K562 (cell line): ENCODE measurements at regions not wholly inside any gene's neighbourhood (a gene's known extent, or its start where the extent isn't known, plus 50 kb on each side); places are given as distances from the start of the nearest gene placed in this dataset.

Experiments used
- ATAC-seq: fragments of 200-7000 bp; cut with Tn5 transposase; 3 replicates; pipeline ENCODE4 v1.9.1; 2020; ENCODE audit warnings: moderate library complexity
- BruUV-seq: library from RNA; stranded (reverse); fragments of 400-500 nt; replicated peaks from 2 replicates; lab custom pipeline; 2021; lab: Mats Ljungman, UMichigan
- CTCF ChIA-PET: fragments of 300-600 bp; formaldehyde crosslinking; extraction: SDS; loops from one replicate; lab custom pipeline; 2021; ENCODE audit warnings: low intra/inter-chr PET ratio; lab: Yijun Ruan, JAX
- POLR2A ChIA-PET: fragments of 300-600, 350-650 bp; sonication (Branson Sonifier 250); formaldehyde crosslinking; extraction: SDS; loops from one replicate; lab custom pipeline; 2021; ENCODE audit warnings: antibody characterized with exemption, inconsistent platforms; lab: Yijun Ruan, JAX
- DNase-seq, 4 experiments: peaks; one replicate each; pipeline versions ENCODE4 v3.0.0 to v3.0.0-alpha.2; 2011 to 2018; ENCODE audit warnings: low spot score in 3 of 4, mixed read lengths in 3 of 4; ENCODE audit errors: extremely low read depth in 1 of 4
- FAIRE-seq: peaks from 2 replicates; lab custom pipeline; 2011; peaks lifted over from hg19 to GRCh38; lab: Jason Lieb, UNC
- H2AFZ ChIP-seq: 2 replicates; pipeline ENCODE4 v1.6.0; 2011; ENCODE audit warnings: low read depth, low read length, control low read depth, inconsistent platforms
- H3K27ac ChIP-seq: fragments of 200-600 bp; 3 replicates; pipeline ENCODE4 v1.8.0; 2011; ENCODE audit warnings: low read depth, mild to moderate bottlenecking, control low read depth, inconsistent platforms, low read length, moderate library complexity, mixed read lengths; ENCODE audit errors: extremely low read depth
- H3K27me3 ChIP-seq, 2 experiments: fragments of 300-600 bp in 1 of 2; 2 replicates in 1 of 2; 3 replicates in 1 of 2; pipeline versions ENCODE4 v1.6.0 to v1.8.0; 2011; ENCODE audit warnings: inconsistent platforms in 2 of 2, low read length in 2 of 2, mild to moderate bottlenecking in 1 of 2, mixed read lengths in 1 of 2, moderate library complexity in 1 of 2; ENCODE audit not compliant: control insufficient read depth in 2 of 2, insufficient read depth in 2 of 2
- H3K36me3 ChIP-seq: fragments of 300-600 bp; 3 replicates; pipeline ENCODE4 v1.8.0; 2011; ENCODE audit warnings: mild to moderate bottlenecking, low read length, inconsistent platforms; ENCODE audit not compliant: control insufficient read depth, insufficient read depth
- H3K4me1 ChIP-seq, 2 experiments: fragments of 200-600 bp in 1 of 2; replicated peaks in 1 of 2; 2 replicates in 1 of 2; 3 replicates in 1 of 2; pipeline versions ENCODE4 v1.5.1 to v1.8.0; 2011; ENCODE audit warnings: inconsistent platforms in 2 of 2, low read length in 2 of 2, mild to moderate bottlenecking in 1 of 2, mixed read lengths in 1 of 2, moderate library complexity in 1 of 2; ENCODE audit not compliant: control insufficient read depth in 2 of 2, insufficient read depth in 2 of 2
- H3K4me2 ChIP-seq: 2 replicates; pipeline ENCODE4 v1.6.1; 2011; ENCODE audit warnings: low read length, control low read depth, inconsistent platforms, mixed read lengths; ENCODE audit not compliant: insufficient read depth
- H3K4me3 ChIP-seq: fragments of 200-600 bp; sonication (generic), shearing (Covaris generic); 2 replicates; pipeline ENCODE4 v1.5.1; 2016; ENCODE audit warnings: control low read depth, inconsistent platforms
- H3K79me2 ChIP-seq: fragments of 200-600 bp; 3 replicates; pipeline ENCODE4 v1.8.0; 2011; ENCODE audit warnings: low read length, inconsistent platforms; ENCODE audit not compliant: control insufficient read depth, insufficient read depth
- H3K9ac ChIP-seq, 2 experiments: 2 replicates each; pipeline versions ENCODE4 v1.6.0 to v1.6.1; 2011; ENCODE audit warnings: low read depth in 2 of 2, low read length in 2 of 2, control low read depth in 1 of 2, inconsistent platforms in 1 of 2, mild to moderate bottlenecking in 1 of 2, mixed read lengths in 1 of 2; ENCODE audit not compliant: insufficient read depth in 1 of 2
- H3K9me1 ChIP-seq: one replicate; pipeline ENCODE4 v1.6.0; 2011; ENCODE audit warnings: inconsistent platforms, mild to moderate bottlenecking, low read length, moderate library complexity; ENCODE audit not compliant: control insufficient read depth, insufficient read depth
- H3K9me3 ChIP-seq: replicated peaks from 2 replicates; pipeline ENCODE4 v1.5.1; 2011; ENCODE audit warnings: low read depth, low read length, inconsistent platforms; ENCODE audit not compliant: control insufficient read depth, insufficient read depth
- H4K20me1 ChIP-seq: replicated peaks from 2 replicates; pipeline ENCODE4 v1.6.1; 2011; ENCODE audit warnings: low read length, inconsistent platforms, mixed read lengths; ENCODE audit not compliant: control insufficient read depth, insufficient read depth
- BCL6 ChIP-seq: fragments of 250-450 bp; sonication (Bioruptor Pico); IDR thresholded peaks from 2 replicates; pipeline ENCODE4 v1.4.0; 2020
- CEBPG ChIP-seq, 3 experiments: fragments of 200-800 bp in 1 of 3; sonication (Bioruptor generic) in 1 of 3; sonication (generic) in 1 of 3; formaldehyde crosslinking in 1 of 3; IDR thresholded peaks in 2 of 3; conservative IDR thresholded peaks in 1 of 3; 2 replicates each; pipeline versions ENCODE4 v1.6.1 to v1.8.0; 2016 to 2022; ENCODE audit warnings: missing compliant biosample characterization in 2 of 3, missing genetic modification characterization in 2 of 3, mild to moderate bottlenecking in 1 of 3, missing genetic modification reagents in 1 of 3
- EHMT2 ChIP-seq: fragments of 450-650 bp; IDR thresholded peaks from 2 replicates; pipeline ENCODE4 v1.6.1; 2018; ENCODE audit warnings: antibody characterized with exemption
- FOXA3 ChIP-seq, 2 experiments: fragments of 450-650 bp in 1 of 2; sonication (generic) in 1 of 2; formaldehyde crosslinking; IDR thresholded peaks in 1 of 2; conservative IDR thresholded peaks in 1 of 2; 2 replicates each; pipeline versions ENCODE4 v1.4.0 to v1.8.0; 2020 to 2022; ENCODE audit warnings: mild to moderate bottlenecking in 2 of 2, missing genetic modification reagents in 1 of 2
- FOXK2 ChIP-seq, 2 experiments: fragments of 450-650 bp; IDR thresholded peaks in 1 of 2; conservative IDR thresholded peaks in 1 of 2; 2 replicates each; pipeline ENCODE4 v1.6.1; 2016; ENCODE audit warnings: low read depth in 2 of 2, mild to moderate bottlenecking in 1 of 2
- HMG20B ChIP-seq: fragments of 250-450 bp; sonication (Bioruptor Pico); IDR thresholded peaks from 2 replicates; pipeline ENCODE4 v1.5.0; 2021; ENCODE audit warnings: mild to moderate bottlenecking
- ID3 ChIP-seq, 2 experiments: fragments of 250-450 bp in 1 of 2; fragments of 450-650 bp in 1 of 2; sonication (Bioruptor Pico) in 1 of 2; IDR thresholded peaks; 2 replicates each; pipeline versions ENCODE4 v1.6.1 to v1.8.0; 2016 to 2021; ENCODE audit warnings: mild to moderate bottlenecking in 2 of 2, moderate library complexity in 2 of 2, missing compliant biosample characterization in 1 of 2, missing genetic modification characterization in 1 of 2
- MIER1 ChIP-seq: fragments of 450-650 bp; IDR thresholded peaks from 2 replicates; pipeline ENCODE4 v1.6.1; 2016; ENCODE audit warnings: antibody characterized with exemption, mild to moderate bottlenecking, low read depth
- PCBP2 ChIP-seq: fragments of 200-400 bp; formaldehyde crosslinking; IDR thresholded peaks from 2 replicates; pipeline ENCODE4 v1.6.1; 2018; ENCODE audit warnings: low read length, low read depth, mild to moderate bottlenecking, moderate library complexity; ENCODE audit not compliant: poor library complexity, severe bottlenecking
- PHF8 ChIP-seq: fragments of 200-600 bp; sonication (generic); IDR thresholded peaks from 2 replicates; pipeline ENCODE4 v1.6.1; 2012; ENCODE audit warnings: mixed run types, mild to moderate bottlenecking, inconsistent platforms, low read length, moderate library complexity, borderline replicate concordance
- SP1 ChIP-seq: sonication (generic); formaldehyde crosslinking; IDR thresholded peaks from 2 replicates; pipeline ENCODE4 v1.8.1; 2022; ENCODE audit warnings: mild to moderate bottlenecking, missing genetic modification reagents
- ZKSCAN1 ChIP-seq: fragments of 150-350 bp; IDR thresholded peaks from 2 replicates; pipeline ENCODE4 v1.6.1; 2016; ENCODE audit warnings: low read depth, low read length
- ZNF3 ChIP-seq: fragments of 250-450 bp; sonication (Bioruptor Pico); IDR thresholded peaks from 2 replicates; pipeline ENCODE4 v1.5.0; 2021; ENCODE audit warnings: mild to moderate bottlenecking, moderate library complexity
- ZNF551 ChIP-seq: fragments of 250-450 bp; sonication (Bioruptor Pico); IDR thresholded peaks from 2 replicates; pipeline ENCODE4 v1.5.0; 2021; ENCODE audit warnings: mild to moderate bottlenecking, moderate library complexity
- in situ Hi-C: fragments of 300-500 bp; cut with MboI; formaldehyde crosslinking; loops from 4 replicates; pipeline ENCODE4 v1.15.0; 2018; ENCODE audit warnings: inconsistent platforms, mixed read lengths
- intact Hi-C: fragments of 100-400 bp; cut with micrococcal nuclease; formaldehyde crosslinking; loops from 2 replicates; pipeline ENCODE4 v1.14.2; 2022
- TF ChIP-seq, protein P1 (sequence below): fragments of 450-650 bp; formaldehyde crosslinking; conservative IDR thresholded peaks from 2 replicates; pipeline ENCODE4 v1.4.0; 2022; ENCODE audit warnings: mild to moderate bottlenecking, missing genetic modification characterization
- TF ChIP-seq, protein P2 (sequence below): IDR thresholded peaks from 2 replicates; pipeline ENCODE4 v1.6.1; 2016; ENCODE audit warnings: missing genetic modification characterization, missing compliant biosample characterization

GRCh38 chr2:88873620-88874019 lies 182.1 kb downstream of the RPIA start:
- Histone ChIP-seq H3K27me3 (no peaks in the 10 kb centered on the region), H3K9me1 (no peaks in the 10 kb centered on the region), H3K4me2 (no peak overlapping the region), H3K36me3 (no peaks in the 10 kb centered on the region), H3K9me3 (no peaks in the 10 kb centered on the region), H4K20me1 (no peaks in the 10 kb centered on the region), H3K79me2 (no peaks in the 10 kb centered on the region), H3K4me3 (no peak overlapping the region), H3K4me1 (no peaks in the 10 kb centered on the region), H3K27ac (no peak overlapping the region), H2AFZ (no peak overlapping the region), H3K9ac (no peak overlapping the region)
- TF ChIP-seq, protein P1, sequence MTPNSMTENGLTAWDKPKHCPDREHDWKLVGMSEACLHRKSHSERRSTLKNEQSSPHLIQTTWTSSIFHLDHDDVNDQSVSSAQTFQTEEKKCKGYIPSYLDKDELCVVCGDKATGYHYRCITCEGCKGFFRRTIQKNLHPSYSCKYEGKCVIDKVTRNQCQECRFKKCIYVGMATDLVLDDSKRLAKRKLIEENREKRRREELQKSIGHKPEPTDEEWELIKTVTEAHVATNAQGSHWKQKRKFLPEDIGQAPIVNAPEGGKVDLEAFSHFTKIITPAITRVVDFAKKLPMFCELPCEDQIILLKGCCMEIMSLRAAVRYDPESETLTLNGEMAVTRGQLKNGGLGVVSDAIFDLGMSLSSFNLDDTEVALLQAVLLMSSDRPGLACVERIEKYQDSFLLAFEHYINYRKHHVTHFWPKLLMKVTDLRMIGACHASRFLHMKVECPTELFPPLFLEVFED (CRISPR knock-in tag), result no peak
- TF ChIP-seq SP1 (no peak), EHMT2 (no peak), FOXK2 (conservative IDR thresholded peaks at IDR 0.05 in 1 of 2, IDR thresholded peaks at IDR 0.05 in 1 of 2; ENCODE audit: low read depth in 2 of 2) (no peak), CEBPG (CRISPR knock-in tag; IDR thresholded peaks at IDR 0.05) (no peak), CEBPG (tag; conservative IDR thresholded peaks at IDR 0.05 in 1 of 2, IDR thresholded peaks at IDR 0.05 in 1 of 2) (no peak), PCBP2 (no peak), ZKSCAN1 (no peak), ZNF3 (CRISPR knock-in tag) (no peak), BCL6 (no peak), HMG20B (CRISPR knock-in tag) (no peak), PHF8 (no peak), ZNF551 (CRISPR knock-in tag) (no peak), FOXA3 (CRISPR knock-in tag; conservative IDR thresholded peaks at IDR 0.05 in 1 of 2, IDR thresholded peaks at IDR 0.05 in 1 of 2) (no peak), MIER1 (no peak), ID3 (CRISPR knock-in tag; IDR thresholded peaks at IDR 0.05) (no peak), ID3 (tag; IDR thresholded peaks at IDR 0.05) (no peak)
- TF ChIP-seq, protein P2, sequence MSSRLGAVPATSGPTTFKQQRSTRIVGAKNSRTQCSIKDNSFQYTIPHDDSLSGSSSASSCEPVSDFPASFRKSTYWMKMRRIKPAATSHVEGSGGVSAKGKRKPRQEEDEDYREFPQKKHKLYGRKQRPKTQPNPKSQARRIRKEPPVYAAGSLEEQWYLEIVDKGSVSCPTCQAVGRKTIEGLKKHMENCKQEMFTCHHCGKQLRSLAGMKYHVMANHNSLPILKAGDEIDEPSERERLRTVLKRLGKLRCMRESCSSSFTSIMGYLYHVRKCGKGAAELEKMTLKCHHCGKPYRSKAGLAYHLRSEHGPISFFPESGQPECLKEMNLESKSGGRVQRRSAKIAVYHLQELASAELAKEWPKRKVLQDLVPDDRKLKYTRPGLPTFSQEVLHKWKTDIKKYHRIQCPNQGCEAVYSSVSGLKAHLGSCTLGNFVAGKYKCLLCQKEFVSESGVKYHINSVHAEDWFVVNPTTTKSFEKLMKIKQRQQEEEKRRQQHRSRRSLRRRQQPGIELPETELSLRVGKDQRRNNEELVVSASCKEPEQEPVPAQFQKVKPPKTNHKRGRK (tag), result no peak
- CTCF ChIA-PET, result no interaction called here
- no peak for ATAC-seq
- POLR2A ChIA-PET, result no interaction called here
- FAIRE-seq, result no peak
- BruUV-seq, result no TSS peak
- no peak for DNase-seq
- intact Hi-C loops, result loop anchor here (5.0 kb wide), 1 partner anchor 41 kb away; no protein-coding TSS in a partner anchor
- in situ Hi-C loops, result no loop called here
